ENCODE measurements at regions not wholly inside any gene's neighbourhood (a gene's known extent, or its start where the extent isn't known, plus 50 kb on each side); places are given as distances from the start of the nearest gene placed in this dataset.

DNA sequence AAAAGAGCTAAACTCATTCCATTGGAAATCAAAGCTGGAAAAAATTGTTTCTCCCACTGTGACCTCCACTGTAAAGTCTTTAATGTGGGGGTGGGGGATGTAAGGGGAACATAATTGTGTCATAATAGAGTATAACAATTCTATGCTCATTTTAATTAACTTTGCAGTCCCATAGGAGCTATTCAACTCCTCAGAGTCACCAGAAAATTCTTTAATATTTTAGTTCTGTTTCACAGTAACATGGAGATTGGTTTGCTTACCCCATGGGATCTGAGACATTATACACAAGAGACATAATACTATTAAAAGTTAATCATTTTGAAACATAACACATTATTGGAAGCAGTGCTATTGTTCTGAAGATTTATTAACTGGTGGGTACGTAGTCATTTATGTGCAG lies 765.9 kb upstream of the GRM7 start:
- Mint-ChIP-seq H3K4me3 (no peak overlapping the region), H3K4me1 (ENCODE audit: low read depth) (no peaks in the 10 kb centered on the region), H3K9me3 (peaks cover 4% of the 10 kb centered on the region), H3K27ac (no peak overlapping the region), H3K36me3 (ENCODE audit: low read depth) (no peaks in the 10 kb centered on the region), H3K27me3 (no peaks in the 10 kb centered on the region)

DNA sequence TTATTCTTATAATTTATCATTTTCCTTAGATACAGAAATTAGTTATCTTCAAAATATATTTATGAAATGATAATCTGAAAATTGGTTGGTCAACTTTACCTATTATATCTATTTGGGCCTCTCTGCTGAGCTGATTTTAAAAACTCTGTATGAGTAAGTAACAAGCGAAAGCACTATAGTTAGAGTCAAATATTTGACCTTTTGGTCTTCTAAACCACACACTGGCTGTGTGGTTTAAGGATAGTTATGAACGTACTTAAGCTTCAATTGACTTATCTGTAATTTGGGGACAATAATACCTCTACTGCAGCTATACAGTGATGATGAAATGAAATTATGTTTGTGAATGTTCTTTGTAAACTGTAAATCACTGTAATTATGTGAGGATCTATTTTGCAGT lies 763.9 kb upstream of the GRM7 start:
- no peak overlapping the region for H3K4me3 Mint-ChIP-seq
- no peaks in the 10 kb centered on the region for H3K36me3 Mint-ChIP-seq (ENCODE audit: low read depth)
- H3K27ac Mint-ChIP-seq: no peak overlapping the region
- H3K9me3 Mint-ChIP-seq: peaks cover 8% of the 10 kb centered on the region
- no peaks in the 10 kb centered on the region for H3K4me1 Mint-ChIP-seq (ENCODE audit: low read depth)
- no peaks in the 10 kb centered on the region for H3K27me3 Mint-ChIP-seq

DNA sequence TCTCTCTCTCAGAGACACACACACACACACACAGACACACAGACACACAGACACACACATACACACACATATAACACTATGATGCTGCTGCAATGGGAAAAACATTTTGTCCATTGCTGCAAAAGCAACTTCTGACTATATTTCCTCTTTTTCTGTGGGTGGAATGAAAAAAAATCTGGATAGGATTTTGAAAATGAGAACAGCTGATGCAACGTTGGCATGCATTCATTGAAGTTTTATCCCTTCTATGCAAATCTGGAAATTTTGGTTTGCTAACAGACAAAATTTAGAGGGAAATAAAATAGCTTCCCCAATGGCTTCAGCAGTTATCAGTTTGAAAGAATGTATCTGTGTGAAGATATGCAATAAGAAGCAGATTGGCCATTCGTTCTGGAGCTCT lies 763.4 kb upstream of the GRM7 start:
- no peak overlapping the region for H3K4me3 Mint-ChIP-seq
- no peaks in the 10 kb centered on the region for H3K27me3 Mint-ChIP-seq
- no peak overlapping the region for H3K27ac Mint-ChIP-seq
- peaks cover 8% of the 10 kb centered on the region for H3K9me3 Mint-ChIP-seq
- H3K4me1 Mint-ChIP-seq (ENCODE audit: low read depth): no peaks in the 10 kb centered on the region
- no peaks in the 10 kb centered on the region for H3K36me3 Mint-ChIP-seq (ENCODE audit: low read depth)

DNA sequence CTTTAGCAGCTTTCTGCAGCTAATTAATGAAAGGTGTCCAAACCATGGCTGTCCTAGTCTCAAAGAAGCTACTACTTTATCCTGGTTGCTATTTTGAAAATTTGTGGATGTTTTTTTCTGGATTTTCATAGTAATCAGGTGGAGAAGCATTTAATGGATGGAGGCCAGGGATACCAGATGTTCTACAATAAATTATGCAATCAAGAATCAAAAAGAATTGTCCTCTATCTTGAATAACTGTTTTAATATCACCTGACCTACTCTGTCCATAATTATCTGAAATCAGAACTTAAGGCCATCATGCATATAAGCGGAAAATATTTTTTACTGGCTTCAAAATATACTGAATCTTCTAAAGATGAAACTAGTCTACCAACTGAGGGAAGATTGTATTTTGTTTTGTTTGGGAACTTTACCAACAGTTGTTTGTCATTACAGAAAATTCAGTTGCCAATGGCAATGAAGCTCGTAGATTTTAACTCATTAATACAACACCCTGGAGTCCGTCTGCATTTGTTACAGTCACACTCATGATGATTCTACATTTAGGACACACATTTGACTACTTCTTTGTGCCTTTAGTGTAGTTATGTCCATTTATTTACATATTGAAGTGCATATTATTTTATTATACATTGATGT lies 762.3 kb upstream of the GRM7 start:
- Mint-ChIP-seq H3K36me3 (ENCODE audit: low read depth) (no peaks in the 10 kb centered on the region), H3K27ac (no peak overlapping the region), H3K27me3 (no peaks in the 10 kb centered on the region), H3K4me3 (no peak overlapping the region), H3K9me3 (peaks cover 8% of the 10 kb centered on the region), H3K4me1 (ENCODE audit: low read depth) (no peaks in the 10 kb centered on the region)

DNA sequence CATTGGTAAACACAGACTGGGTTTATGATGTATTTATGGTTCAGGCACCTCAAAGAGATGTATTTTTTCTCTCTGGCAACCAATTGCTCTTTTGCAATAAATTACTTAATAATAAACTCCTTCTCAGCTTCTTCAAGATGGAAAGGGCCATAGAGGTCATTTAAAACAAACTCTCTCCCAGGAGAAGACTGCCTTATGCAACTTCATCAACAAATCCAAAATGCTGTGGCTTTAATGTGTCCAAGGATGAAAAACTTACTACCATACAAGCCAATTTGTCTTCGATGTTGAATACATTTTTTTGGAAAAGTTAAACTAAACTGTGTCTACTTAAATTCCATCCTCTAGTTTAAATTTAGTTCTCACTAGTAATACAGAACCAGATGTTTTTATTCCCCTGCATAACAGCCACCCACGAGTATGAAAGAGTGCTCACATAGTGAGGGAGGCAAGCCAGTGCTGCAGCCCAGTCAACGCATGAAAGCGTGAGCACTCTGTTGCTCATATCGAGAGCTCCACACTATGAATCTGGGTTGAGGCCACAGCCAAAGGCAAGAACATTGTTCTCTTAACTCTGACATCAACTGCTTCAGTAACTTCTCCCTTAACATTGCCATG lies 761.3 kb upstream of the GRM7 start:
- peaks cover 11% of the 10 kb centered on the region for H3K9me3 Mint-ChIP-seq
- no peak overlapping the region for H3K27ac Mint-ChIP-seq
- no peaks in the 10 kb centered on the region for H3K4me1 Mint-ChIP-seq (ENCODE audit: low read depth)
- H3K27me3 Mint-ChIP-seq: no peaks in the 10 kb centered on the region
- no peaks in the 10 kb centered on the region for H3K36me3 Mint-ChIP-seq (ENCODE audit: low read depth)
- no peak overlapping the region for H3K4me3 Mint-ChIP-seq

DNA sequence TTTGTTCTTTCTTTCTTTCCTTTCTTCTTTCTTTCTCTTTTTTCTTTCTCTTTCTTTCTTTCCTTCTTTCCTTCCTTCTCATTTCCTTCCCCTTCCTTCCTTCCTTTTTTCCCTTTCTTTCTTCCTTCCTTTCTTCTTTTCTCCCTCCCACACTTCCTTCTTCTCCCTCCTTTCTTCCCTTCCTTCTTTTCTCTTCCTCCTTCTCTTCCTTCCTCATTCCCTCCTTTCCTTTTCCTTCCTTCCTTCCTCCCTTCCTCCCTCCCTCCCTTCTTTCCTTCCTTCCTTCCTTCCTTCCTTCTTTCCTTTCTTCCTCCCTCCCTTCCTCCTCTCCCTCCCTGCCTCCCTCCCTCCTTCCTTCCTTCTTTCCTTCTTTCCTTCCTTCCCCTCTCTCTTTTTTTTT lies 755.7 kb upstream of the GRM7 start:
- Mint-ChIP-seq H3K27me3 (no peaks in the 10 kb centered on the region), H3K9me3 (peaks cover 20% of the 10 kb centered on the region), H3K27ac (no peak overlapping the region), H3K36me3 (ENCODE audit: low read depth) (no peaks in the 10 kb centered on the region), H3K4me3 (no peak overlapping the region), H3K4me1 (ENCODE audit: low read depth) (no peaks in the 10 kb centered on the region)

DNA sequence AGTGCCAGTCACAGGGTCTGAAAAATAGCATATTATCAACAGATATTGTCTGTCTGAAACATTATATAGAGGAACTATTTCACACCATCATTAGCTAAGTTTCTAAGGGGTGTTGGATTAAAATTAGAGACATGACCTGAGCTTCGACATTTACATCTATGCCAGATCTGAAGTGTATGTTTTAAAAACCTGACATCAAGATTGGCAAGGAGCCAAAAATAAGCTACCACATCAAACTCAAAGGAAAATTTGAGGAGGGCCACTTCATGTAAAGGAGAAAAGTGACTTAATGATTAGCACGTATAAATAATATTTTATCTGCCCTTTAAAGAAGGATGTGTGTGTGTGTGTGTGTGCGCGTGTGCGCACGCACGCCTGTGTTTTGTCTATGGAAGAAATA lies 752.0 kb upstream of the GRM7 start:
- Mint-ChIP-seq H3K4me3 (no peak overlapping the region), H3K4me1 (ENCODE audit: low read depth) (no peaks in the 10 kb centered on the region), H3K9me3 (peaks cover 17% of the 10 kb centered on the region), H3K27me3 (no peaks in the 10 kb centered on the region), H3K36me3 (ENCODE audit: low read depth) (no peaks in the 10 kb centered on the region), H3K27ac (no peak overlapping the region)

DNA sequence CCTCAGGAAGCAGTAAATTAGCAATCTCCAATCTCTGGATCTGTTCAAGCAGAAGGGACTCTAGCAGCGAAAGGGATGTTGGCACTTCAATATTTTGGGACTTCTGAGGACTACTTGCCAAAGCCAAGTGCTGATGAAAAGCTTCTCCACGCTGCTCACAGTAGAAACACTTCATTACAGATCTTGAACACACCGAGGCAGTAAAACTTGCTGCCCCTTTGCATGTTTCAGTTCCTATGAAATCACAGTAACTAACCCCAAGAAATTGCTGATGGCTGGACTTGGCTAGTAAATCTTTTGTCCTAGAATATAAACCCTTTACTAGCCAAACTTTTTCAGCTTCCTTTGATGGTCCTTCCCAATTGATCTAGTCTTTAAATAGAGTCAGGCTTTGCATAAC lies 750.5 kb upstream of the GRM7 start:
- Mint-ChIP-seq H3K36me3 (ENCODE audit: low read depth) (no peaks in the 10 kb centered on the region), H3K27me3 (no peaks in the 10 kb centered on the region), H3K9me3 (peaks cover 11% of the 10 kb centered on the region), H3K4me3 (no peak overlapping the region), H3K27ac (no peak overlapping the region), H3K4me1 (ENCODE audit: low read depth) (no peaks in the 10 kb centered on the region)

DNA sequence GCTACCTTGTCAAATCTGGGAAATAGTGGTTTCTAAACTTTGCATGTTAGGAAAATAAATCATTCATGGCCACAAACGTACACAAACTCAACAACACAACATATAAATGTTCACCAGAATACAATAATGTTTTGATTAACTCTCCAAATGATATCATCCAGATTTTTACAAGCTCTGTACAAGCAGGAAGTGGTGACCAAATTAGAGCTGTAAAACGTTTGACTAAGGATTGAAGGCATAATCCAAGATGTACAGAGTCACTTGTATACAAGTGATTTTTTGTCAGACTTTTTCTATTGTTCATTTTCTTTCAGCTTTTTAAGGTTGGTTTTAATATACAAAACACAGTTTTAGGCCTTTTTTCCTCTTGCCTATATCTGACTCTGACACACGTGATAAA lies 748.4 kb upstream of the GRM7 start:
- no peaks in the 10 kb centered on the region for H3K4me1 Mint-ChIP-seq (ENCODE audit: low read depth)
- no peak overlapping the region for H3K4me3 Mint-ChIP-seq
- peaks cover 11% of the 10 kb centered on the region for H3K9me3 Mint-ChIP-seq
- H3K27me3 Mint-ChIP-seq: no peaks in the 10 kb centered on the region
- H3K36me3 Mint-ChIP-seq (ENCODE audit: low read depth): no peaks in the 10 kb centered on the region
- H3K27ac Mint-ChIP-seq: no peak overlapping the region

DNA sequence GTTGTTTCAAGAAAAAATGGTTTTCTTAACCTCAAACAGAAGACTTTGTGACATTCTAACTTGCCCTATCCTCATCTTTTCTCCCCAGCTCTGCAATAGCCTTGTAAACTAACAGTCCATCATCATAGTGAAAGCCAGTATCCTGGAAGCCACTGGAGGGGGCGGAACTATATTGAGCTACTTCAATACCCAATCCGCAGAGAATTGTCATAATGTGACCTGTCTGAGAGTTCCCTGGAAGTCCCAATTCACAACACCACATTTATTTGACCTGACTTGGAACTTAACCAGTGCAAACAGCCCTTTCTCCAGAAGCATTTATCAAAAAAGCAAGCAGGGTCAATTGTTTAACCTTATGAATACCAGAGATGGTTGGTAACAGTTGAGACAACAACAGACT lies 747.6 kb upstream of the GRM7 start:
- no peaks in the 10 kb centered on the region for H3K4me1 Mint-ChIP-seq (ENCODE audit: low read depth)
- H3K36me3 Mint-ChIP-seq (ENCODE audit: low read depth): no peaks in the 10 kb centered on the region
- no peaks in the 10 kb centered on the region for H3K27me3 Mint-ChIP-seq
- H3K27ac Mint-ChIP-seq: no peak overlapping the region
- peaks cover 11% of the 10 kb centered on the region for H3K9me3 Mint-ChIP-seq
- no peak overlapping the region for H3K4me3 Mint-ChIP-seq

DNA sequence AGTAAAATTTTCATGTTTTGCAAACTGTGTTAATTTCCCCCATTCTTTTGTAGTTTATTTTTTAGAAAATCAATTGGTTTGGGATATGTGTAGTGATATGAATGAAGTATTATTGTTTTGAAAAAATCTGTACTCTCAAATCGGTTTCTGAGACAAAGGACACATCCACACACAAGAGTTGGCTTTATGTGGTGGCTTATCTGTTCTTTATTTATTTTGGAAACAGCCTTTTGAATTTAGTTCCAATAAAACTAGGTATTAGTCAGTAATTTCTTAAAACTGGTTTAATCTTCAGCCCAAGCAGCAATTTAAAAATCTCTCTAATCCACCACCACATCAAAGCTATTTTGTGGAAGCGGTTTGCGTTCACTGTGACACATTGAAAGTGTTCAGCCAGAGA lies 741.5 kb upstream of the GRM7 start:
- no peaks in the 10 kb centered on the region for H3K27me3 Mint-ChIP-seq
- no peak overlapping the region for H3K27ac Mint-ChIP-seq
- no peaks in the 10 kb centered on the region for H3K4me1 Mint-ChIP-seq (ENCODE audit: low read depth)
- no peak overlapping the region for H3K4me3 Mint-ChIP-seq
- H3K36me3 Mint-ChIP-seq (ENCODE audit: low read depth): no peaks in the 10 kb centered on the region
- H3K9me3 Mint-ChIP-seq: peaks cover 10% of the 10 kb centered on the region

DNA sequence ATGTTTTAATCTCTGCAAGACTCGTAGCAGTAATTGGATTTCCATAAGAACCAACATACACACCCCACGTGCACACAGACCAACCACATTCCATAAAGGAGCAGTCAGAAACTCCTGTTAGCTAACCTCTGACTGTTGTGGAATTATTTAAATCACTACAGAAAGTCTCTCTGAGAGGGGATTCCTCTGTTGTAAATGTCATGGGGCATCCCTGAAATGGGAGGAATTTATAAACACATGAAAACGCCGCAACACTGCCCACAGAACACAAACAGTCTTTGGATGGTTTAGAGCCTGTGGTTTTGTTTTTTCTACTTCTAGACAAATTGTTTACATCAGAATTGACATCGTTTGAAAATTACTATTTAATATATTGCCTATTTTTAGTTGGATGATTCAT lies 740.1 kb upstream of the GRM7 start:
- Mint-ChIP-seq H3K36me3 (ENCODE audit: low read depth) (no peaks in the 10 kb centered on the region), H3K4me1 (ENCODE audit: low read depth) (no peaks in the 10 kb centered on the region), H3K4me3 (no peak overlapping the region), H3K27ac (no peak overlapping the region), H3K27me3 (no peaks in the 10 kb centered on the region), H3K9me3 (peaks cover 11% of the 10 kb centered on the region)

DNA sequence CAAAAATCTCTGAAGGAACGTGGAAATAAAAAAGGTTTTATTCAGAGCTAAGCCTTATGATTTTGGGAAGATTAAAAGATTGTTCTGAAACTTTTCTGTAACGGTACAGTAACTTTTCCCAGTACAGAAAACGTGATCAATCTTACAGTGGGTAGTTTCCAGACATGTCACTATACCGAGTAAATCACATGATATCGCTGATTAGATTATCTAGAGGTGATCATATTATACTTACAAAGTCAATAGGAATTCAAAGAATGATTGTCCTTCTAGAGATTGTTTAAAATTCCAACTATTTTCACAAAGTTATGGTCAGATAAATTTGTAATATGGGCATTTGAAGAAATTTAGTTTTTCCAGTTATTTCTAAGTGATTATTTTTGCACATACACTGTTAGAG lies 736.0 kb upstream of the GRM7 start:
- H3K4me3 Mint-ChIP-seq: no peak overlapping the region
- H3K36me3 Mint-ChIP-seq (ENCODE audit: low read depth): no peaks in the 10 kb centered on the region
- H3K27ac Mint-ChIP-seq: no peak overlapping the region
- no peaks in the 10 kb centered on the region for H3K27me3 Mint-ChIP-seq
- H3K4me1 Mint-ChIP-seq (ENCODE audit: low read depth): no peaks in the 10 kb centered on the region
- peaks cover 18% of the 10 kb centered on the region for H3K9me3 Mint-ChIP-seq

DNA sequence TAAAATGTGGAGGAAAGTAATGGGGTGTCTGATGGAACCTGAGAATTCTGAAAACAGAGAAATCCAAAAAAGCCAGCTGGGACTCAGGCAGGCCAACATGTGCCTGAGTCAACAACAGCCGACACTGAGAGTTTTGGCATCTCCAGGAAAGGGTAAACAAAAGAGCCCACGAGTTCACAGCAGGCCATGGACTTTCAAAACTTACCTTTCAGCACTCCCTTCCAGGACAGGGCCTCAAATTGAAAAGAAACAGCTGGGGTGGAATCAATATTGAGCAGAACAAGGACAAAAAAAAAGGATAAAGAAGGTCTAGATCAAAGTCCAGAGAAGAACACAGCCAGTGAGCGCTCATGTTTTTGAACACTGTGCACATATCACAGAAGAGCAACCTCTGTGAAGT lies 735.4 kb upstream of the GRM7 start:
- Mint-ChIP-seq H3K36me3 (ENCODE audit: low read depth) (no peaks in the 10 kb centered on the region), H3K27me3 (no peaks in the 10 kb centered on the region), H3K4me1 (ENCODE audit: low read depth) (no peaks in the 10 kb centered on the region), H3K9me3 (peaks cover 18% of the 10 kb centered on the region), H3K27ac (no peak overlapping the region), H3K4me3 (no peak overlapping the region)

DNA sequence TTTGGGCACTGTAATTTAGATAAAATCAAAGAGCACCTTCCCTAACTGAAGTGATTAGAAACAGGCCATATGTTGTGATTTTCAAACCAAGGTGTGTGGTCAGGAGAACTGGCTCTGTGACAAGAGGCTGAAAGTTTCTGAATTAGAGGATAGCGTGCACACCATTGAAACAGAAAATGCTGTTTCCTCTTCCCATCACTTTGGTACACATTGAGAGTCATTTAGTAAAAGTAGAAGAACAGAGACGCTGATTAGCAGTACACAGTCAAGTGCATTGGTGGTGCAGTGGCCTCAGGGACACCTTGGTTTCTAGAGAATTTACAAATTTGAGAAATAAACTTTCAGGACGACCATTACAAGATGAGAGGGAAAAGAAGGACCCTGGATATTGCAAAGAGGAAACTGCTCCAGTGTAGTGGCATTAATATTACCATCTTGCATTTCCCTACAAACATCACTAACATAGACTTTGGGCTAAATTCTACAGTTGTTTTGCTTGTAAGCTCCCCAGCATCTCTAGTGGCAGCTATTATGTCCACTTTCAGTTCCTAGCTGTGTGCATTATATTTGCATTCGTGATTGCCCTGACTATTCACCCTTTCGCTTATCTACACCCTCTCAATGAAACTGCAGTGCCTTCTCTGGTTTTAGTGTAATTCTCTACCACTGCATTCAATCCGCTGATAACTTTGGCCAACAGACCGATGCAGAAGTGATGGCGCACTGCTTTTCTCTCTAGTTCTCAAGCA lies 728.1 kb upstream of the GRM7 start:
- H3K9me3 Mint-ChIP-seq: peaks cover 18% of the 10 kb centered on the region
- no peaks in the 10 kb centered on the region for H3K4me1 Mint-ChIP-seq (ENCODE audit: low read depth)
- no peaks in the 10 kb centered on the region for H3K27me3 Mint-ChIP-seq
- H3K4me3 Mint-ChIP-seq: no peak overlapping the region
- no peaks in the 10 kb centered on the region for H3K36me3 Mint-ChIP-seq (ENCODE audit: low read depth)
- no peak overlapping the region for H3K27ac Mint-ChIP-seq

DNA sequence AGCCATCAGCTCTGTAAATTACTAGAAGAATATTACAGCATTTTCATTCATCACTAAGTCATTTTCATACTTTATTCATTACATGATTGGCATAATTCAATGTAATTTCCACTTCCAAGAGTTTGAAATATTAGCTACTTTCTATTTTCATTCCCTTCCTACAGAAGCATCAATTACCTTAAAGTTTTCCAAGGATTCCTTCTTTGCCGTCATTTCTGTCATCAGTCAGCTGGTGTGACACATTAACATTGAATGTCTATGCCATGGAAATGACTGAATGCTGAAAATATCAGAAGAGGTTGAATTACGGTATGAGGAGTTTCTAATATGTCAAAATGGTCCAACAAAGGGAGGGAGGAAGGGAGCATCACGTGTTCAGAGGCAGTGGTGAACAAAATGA lies 718.2 kb upstream of the GRM7 start:
- peaks cover 1% of the 10 kb centered on the region for H3K9me3 Mint-ChIP-seq
- no peaks in the 10 kb centered on the region for H3K36me3 Mint-ChIP-seq (ENCODE audit: low read depth)
- no peaks in the 10 kb centered on the region for H3K27me3 Mint-ChIP-seq
- H3K4me3 Mint-ChIP-seq: no peak overlapping the region
- no peaks in the 10 kb centered on the region for H3K4me1 Mint-ChIP-seq (ENCODE audit: low read depth)
- no peak overlapping the region for H3K27ac Mint-ChIP-seq
